ENCODE measurements at regions not wholly inside any gene's neighbourhood (a gene's known extent, or its start where the extent isn't known, plus 50 kb on each side); places are given as distances from the start of the nearest gene placed in this dataset.

DNA sequence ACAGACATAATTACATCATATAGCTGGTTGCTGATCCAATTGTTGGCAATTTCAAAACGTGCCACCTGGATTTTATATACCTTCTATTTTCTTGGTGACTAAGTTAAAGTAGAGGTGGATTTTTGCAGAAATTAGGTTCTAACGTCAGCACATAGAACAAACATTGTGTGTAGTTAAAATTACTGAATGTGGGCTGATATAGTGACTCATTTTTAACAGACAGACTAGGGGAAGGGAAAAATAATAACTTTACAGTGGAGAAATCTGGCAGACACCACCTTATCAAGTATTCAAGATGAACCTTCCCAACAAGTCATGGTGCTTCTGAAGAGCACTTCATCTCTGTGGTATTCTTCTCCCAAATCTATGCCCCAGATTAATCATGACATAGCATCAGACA, 134.5 kb downstream of the UCHL1 start:
- peak; percentile 77 for FAIRE-seq

DNA sequence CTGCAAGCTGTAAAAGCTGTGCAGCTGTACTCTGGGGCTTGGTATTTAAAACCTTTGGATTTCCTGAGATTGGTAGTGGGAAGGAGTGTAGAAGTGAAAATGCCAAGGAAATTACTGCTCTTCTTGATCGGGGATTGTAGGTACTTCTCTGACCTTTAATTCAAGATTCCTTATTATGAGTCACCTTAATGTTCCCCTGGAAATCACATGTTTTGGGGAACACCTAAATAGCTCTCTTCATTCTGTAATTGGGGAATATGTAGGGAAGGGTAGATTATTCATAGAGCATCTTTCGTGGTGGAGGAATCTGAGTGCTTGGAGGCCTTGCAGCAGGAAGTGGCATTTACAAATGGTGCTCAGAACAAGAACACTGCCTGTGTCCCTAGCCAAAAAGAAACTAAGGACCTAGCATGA, 137.8 kb downstream of the UCHL1 start:
- FAIRE-seq, result peak; percentile 100

DNA sequence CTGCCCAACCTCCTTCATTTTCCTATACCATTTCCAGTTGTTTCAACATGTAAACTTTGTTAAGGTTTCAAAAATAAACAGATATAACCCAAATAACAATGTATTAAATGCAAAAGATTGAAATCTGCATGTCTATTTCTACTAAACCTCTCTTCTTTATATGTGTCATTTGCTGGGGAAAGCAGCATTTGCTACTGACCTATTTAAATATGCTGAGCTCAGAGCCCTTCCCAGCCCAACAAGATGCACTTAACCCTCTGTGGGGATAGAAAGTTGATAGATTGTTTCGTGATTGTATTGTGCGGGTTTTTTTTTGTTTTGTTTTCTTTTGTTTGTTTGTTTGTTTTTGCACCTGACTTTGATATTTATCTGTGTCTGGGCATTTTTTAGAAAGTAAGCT, 139.5 kb downstream of the UCHL1 start:
- no peak for FAIRE-seq

DNA sequence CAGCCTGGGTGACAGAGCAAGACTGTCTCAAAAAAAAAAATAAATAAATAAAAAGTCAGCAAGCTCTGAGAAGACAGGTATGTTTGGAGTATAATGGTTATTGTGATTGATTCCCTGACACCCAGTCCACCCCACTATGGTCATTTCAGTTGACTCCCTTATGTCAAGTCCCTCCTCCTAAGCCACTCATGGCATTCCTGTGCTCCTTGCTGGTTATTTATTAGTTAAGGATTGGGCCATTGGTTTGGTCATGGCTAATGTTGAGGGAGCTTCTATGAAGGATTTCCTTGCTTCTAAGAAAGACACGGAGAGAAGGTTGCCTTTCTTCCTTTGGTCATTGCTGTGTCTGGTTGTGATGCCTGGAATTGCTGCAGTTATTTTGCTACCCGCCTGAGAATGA, 140.1 kb downstream of the UCHL1 start:
- no peak for FAIRE-seq

DNA sequence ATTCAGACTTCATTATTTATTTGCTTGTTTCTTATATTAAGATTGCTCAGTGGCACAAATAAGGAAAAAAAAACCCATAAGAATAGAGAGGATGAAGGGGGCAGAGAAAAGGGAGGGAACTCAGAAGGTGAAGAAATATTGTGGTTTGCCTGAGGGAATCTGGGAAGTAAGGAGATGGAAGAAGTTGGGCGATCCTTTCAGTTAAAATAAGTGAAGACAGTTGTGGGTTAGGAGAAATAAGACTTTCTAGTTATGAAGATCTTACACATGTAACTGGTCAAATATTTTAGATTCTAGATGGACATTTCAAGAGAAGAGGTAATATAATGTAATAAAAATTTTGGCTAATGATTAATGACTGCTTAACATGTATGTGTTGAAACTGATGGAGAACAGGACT, 138.7 kb upstream of the LIMCH1 start:
- no peak for FAIRE-seq

DNA sequence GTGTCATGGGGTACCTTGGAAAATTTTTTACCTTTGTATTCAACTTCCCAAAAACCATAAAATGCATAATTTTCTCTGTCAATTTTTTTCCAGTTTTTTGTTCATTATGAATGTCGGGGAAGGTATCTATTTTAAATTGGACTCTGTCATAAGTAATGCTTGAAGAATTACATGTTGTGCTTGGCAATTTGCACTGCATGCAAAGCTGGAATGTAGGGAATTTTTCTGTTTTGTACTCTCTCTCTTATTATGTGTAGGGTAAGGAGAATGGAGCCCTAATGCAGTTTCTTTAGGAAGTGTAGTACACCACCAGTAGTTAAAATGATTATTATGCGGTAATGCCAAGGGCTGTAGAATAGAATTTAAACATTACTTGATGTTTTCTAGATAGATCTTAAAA, 137.7 kb upstream of the LIMCH1 start:
- peak; percentile 99 for FAIRE-seq

DNA sequence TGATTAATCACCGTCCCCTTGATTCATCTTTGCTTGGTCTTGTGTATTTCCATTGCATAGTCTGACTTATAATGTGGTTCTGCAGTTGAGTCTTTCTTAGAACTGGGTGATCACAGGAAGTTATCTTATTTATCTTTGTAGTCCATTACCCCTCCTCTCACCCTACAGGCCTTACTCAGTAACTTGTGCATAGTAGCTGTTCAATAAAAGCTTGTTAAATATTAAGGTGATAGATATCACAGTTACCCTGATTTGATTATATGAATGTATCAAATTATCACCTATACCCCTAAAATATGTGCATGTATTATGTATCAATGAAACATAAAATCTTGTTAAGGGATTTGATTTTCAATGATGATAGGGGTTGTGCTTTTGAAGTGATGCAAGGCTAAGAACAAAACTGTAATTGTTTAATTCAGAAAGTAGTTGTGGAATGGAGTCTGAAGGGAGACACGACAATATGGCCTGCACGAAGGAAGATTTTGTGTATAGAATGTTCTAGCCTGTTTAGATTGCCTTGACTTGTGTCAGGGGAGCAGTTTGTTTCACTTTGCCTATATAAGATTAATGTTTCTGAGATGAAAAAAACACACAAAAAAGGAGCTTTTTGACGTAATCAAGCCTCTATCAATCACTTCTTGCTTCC, 132.4 kb upstream of the LIMCH1 start:
- FAIRE-seq, result no peak

DNA sequence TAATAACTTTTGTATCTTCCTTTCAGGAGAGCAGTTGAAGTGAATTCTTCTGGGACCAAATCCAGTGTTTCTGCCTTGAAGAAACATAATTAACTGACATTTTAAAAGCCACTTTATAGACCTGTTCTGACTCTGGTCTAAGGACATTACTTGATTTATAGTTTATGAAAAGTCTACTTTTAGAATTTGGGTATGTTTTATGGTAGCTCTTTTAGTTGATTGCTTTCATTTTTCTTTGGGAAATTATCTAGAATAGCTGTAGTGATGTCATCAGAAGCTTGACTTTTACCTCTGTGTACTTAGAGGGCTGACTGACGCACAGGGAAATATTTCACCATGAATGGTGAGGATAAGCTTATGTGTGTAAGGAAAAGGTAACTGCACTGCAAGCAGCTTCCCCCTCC, 131.8 kb upstream of the LIMCH1 start:
- peak; percentile 89 for FAIRE-seq

DNA sequence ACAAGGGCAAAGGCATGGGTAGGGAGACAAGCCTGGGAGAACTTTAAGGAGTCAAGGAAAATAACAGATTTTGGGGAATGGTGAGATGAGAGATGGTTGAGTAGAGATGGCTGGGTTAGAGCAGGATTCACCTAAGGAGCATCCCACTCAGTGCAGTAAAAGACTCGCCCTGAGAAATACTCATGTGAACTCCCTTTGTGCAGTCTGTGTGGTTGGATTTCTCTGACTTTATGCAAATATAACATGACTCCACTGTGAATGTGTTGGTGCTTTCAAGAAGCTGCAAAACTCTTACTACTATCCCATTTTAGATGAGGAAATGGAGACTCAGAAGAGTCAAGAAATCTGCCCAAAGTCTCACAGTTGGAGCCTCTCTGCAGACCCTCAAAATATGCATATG, 129.8 kb upstream of the LIMCH1 start:
- FAIRE-seq, result no peak

DNA sequence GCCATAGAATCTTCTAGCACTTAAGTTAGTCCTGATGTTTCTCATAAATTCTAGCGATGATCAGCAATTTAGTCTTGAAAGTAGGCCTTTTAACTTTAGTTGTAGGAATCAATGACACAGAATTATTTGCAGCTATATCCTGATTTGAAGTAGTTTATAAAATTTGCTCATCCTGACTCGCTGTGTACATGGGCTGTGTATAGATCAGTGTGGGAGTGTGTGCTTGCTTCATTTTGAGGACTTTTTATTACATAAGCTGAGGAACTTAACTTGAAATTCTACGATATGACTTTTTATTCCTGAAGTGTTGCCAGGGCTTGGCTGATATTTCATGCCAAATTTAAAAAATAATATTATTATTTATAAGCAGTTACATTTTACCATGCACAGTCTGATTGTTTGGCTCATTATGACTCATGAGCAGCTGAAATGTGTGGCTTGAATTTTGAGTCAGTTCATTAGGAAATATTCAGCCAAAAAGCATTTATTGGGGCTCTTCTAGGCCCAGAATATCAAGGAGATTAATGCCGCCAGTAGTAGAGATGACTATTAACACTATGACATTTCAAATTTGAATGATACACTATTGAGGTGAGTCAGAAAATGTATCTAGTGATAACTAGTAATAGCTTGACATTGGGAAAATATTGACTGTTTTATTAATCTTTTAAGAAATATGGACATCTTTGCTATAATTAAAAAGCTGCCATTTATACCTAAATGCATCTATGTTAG, 128.9 kb upstream of the LIMCH1 start:
- FAIRE-seq, result no peak

DNA sequence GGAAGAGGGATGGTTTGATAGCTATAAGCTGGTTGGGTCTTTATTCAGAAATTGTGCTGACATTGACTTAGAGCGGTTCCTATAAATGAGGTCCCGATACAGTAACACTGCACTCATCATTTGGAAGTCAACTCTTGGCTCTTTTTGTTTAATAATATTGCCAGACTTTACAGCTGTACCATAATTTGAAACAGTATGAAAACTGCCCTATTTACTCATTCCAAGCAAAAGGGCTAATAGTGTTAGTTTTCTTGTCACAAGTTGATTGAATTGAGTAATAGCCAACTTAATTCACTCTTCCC, 128.4 kb upstream of the LIMCH1 start:
- FAIRE-seq, result no peak

DNA sequence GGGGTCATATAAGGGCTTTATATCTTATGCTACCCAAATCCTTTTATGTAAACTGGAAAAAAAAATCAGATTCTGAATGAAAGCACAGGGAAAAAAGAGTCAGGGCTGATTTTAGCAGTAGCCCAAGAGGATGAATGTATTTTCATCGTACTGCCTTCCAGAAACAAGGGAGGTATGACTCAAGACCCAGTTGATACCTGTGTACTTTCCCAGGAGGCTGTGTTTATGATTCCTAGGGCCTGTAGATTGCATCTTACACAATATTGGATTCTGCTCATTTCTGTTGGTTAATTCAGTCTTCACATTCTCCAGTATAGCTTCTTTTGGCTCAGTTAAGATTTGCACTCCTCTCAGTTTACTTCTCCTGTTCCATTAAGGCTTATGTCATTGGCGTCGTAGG, 127.9 kb upstream of the LIMCH1 start:
- peak; percentile 98 for FAIRE-seq

DNA sequence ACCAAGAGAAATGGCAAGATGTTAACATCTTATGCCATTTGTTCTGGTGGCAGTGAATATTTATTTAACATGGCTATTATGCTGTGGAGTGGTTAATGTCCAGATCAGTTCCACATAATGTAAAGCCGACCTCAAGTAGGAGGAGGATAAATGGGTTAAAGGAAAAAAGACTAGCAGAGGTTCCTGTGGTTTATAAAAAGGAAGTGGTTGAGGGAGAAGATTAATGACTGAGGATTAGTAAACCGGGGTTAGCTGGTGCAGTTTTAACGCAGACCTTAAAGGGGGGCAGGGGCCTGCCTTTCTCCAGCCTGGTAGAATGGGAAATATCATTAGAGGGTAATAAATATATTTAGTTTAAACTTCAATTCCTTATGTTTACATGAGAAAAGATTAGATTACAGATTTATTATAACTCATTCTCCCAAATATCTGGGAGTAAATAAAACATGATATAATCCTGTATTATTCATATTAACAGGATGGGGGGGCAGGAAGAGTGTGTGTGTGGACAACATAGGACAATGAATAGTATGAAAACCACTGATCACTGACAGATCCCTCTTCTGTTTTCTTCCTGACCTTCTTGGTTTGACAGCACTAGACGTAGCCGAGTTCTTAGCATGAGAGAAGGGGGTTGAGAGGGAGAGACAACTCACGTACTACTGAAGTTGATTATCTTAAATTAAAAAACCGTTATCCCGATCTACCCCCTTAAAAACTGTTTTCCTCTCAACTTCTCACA, 124.1 kb upstream of the LIMCH1 start:
- FAIRE-seq, result peak; percentile 76

DNA sequence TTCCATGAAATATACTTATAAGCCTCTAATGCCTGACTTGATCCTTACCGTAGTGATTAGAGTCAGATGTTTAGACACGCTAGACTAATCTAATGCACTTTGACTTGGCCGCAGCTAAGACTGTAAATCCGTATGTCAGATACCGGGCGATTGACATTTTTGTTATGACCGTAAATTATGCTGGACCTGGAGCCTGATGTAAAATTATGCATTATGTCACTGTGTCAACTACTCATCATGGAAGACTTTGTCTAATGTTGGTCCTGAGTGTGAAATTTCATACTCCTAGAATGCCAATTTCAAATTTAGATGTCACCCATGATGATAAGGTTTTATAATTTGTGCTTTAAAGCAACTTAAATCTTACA, 123.6 kb upstream of the LIMCH1 start:
- peak; percentile 83 for FAIRE-seq

DNA sequence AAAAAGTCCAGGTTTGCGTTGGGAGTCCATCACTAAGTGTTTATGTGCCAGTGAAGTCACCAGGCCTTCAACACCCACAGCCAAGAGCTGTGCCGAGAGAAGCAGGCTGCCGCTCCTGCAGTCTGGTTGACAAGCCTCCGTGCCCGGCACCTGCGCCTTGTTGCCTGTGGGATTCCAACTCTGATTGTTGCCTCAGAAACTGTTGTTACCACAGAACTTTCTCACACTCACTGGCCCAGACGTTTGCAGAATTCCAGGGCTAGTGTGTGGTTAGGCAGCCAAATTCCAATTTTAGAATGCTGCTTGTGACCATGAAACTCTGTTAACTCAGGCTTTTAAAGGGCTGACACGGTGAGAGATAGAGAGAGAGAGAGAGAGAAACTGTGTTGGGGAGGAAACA, 119.5 kb upstream of the LIMCH1 start:
- FAIRE-seq, result no peak

DNA sequence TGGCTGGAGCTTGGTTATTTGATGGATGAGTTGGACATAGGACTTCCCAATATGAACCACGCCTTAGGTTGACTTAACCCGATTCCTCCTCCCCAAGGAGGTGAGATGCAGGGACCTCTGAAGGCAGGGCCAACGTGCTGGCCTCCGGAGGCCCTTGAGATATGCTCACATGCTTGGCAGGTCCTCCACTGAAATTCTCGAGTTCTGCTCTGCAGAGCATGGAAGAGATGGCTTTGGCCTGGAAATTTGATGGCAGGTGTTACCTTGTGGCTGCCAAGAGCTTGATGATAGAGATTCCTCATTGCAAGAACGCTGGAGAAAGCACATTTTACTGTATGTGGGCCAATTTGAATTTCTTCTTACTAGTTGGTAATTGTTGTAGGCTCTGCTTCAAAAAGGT, 117.4 kb upstream of the LIMCH1 start:
- FAIRE-seq, result no peak

DNA sequence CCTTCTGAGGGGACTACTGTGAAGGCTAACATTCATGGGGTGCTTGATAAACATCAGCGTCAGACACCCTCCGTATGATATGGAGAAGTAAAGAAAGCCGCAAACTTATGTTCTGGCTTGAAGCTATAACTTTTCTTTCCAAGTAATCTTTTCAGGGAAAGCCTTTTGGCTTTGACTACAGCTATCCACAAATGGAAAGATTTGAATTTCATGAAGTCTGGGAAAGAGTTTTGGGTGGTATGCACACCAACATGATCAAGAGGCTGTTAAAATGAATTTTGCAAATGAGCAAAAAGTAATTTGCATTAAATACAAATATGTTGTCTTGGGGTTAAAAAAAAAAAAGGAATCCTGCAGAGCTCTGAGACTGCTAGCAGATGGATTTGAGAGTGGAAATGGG, 114.8 kb upstream of the LIMCH1 start:
- peak; percentile 32 for FAIRE-seq

DNA sequence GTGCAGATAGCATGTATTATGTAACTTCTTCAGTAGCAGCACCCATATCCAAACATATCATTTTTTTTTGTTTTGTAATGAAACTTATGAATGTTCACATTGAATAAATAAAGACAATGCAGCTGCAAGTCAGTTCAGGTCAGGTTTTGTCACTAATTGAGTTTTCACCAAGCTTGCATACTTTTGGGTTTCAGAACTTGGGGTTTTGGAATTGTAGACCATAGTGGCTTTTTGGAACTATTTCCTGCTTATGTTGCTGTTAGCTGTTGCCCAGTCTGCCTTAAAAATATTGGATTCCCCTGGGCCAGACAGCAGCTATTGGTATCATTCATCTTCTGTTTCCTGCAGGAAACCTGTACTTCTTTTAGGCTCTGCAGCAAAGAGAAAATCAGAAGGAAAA, 113.4 kb upstream of the LIMCH1 start:
- peak; percentile 90 for FAIRE-seq

DNA sequence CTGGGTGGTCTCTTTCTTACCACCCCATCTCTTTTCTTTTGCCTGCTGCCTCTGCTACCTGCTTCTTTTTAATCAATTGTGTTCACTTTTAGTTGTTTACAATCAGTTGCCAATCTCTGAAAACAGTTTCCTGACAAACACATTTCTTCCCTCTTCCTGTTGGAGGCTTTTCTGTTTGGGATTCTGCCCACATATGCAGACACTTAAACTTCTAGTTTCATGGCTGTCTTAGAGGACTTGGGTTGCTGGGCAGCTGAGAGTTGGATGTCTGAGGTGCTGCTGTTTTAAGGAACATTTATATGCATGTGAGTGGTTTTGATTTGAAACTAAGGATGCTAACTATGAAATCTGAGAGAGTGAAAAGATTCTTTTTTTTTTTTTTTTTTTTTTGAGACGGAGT, 112.3 kb upstream of the LIMCH1 start:
- FAIRE-seq, result peak; percentile 30

DNA sequence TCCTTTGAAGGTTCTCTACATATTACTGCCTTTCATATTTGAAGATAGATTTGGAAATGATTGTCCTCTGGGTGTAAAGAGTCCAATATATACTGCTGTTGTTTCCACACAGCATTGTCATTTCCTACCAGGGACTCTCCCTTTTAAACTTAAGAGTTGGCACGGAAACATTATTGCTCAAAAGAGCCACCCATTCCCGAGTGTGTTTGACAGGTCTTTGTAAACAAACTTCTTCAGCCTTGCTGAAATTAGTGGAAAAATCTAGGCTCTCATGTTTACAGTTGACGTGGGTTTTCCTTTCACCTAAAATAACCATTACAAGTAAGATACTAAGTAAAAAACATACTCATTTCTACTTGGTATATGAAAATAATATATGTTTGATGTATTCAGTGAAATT, 111.4 kb upstream of the LIMCH1 start:
- peak; percentile 86 for FAIRE-seq

DNA sequence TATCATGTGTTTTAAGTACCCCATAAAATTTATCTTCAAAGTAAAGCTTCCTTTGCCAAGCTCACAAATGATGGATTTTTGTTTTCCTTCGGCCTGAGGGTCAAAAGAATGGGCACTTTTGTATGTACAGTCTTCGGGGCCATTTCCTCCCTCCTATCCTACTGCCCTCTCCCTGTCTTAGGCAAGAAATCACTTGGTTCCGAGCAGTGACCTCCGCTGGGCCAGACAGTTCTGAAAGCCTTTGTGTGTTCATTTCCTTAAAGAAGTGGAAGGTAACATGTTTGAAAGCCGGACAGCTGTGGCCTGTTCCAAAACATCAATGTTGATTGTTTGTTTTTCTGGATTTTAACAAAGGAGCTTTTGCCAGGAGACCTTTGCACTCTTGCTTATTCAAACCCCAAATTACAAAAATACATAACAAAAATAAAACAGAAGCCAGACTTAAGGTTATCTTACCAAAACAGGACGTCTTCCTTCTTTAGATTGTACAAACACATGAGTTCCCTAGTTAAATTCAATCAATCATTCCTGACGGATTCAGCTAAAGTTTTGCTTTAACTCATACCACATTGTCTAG, 110.6 kb upstream of the LIMCH1 start:
- FAIRE-seq, result peak; percentile 95

DNA sequence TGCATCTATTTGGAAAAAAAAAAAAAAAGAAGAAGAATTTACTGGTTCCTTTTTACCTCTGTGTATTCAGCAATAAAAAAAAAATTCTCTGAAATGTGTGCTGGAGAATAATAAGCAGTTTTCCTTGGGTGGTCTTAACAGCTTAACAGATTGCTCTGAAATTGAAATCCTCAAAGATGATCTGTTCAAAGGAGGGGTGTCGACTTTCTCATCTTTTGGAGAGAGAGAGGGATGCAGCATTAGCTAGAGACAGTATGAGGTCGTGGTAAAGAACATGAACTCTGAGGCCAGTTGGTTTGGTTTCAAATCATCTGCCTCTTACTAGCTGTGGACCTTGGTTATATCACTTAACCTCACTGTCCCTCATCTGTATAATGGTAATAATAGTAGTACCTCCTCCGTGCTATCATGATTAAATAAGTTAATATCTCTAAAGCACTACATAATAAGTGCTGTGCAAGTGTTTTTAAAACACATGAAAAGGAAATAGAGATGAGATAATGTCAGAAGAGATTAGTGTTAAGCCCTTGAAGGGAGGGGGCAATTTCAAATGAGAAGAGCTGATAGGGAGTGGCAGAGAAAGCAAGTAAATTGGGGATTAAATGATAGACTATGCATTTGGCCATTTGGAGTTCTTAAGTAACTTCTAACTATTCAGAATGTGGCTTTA, 109.9 kb upstream of the LIMCH1 start:
- FAIRE-seq, result no peak

DNA sequence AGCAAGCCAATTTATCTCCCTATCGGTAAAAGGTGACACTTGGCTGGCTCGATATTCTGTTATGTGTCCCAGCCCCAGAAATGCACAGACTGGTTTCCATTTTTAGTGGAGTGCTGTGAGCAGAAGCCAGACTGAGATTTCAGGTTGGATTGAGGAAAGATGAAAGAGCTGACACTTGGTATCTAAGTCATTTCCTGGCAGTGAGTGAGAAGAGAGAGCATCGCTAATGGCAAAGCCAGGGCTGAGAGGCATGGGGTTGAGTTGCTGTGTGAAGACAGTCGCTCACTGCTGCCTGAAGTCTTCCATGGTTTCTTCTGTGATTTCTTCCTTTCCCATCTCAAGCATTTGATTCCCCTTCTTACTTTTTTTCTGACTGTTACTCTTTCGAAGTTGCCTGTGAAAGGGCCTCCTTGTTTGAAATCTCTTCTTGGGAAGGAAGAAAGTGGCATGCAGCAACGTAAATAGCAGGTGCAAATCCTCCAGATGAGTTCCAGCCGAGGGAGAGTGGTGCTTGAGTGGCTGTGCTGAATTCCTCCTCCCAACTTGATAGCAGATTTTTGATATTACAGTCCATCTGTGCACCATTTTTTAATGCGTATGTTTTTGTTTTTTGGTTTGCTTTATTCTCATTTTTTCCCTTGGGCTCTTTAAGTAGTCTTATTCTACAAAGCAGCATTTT, 109.2 kb upstream of the LIMCH1 start:
- peak; percentile 73 for FAIRE-seq

Measured in A204.1 (cell line).